ENCODE measurements at regions not wholly inside any gene's neighbourhood (a gene's known extent, or its start where the extent isn't known, plus 50 kb on each side); places are given as distances from the start of the nearest gene placed in this dataset.

- H3K27ac Mint-ChIP-seq = no peak overlapping the region
- H3K27me3 Mint-ChIP-seq (ENCODE audit: low read depth) = no peaks in the 10 kb centered on the region
- H3K9me3 Mint-ChIP-seq (ENCODE audit: insufficient read depth) = no peaks in the 10 kb centered on the region
- H3K4me3 Mint-ChIP-seq = no peak overlapping the region
- ATAC-seq = no peak
- H3K4me1 Mint-ChIP-seq (ENCODE audit: low read depth) = no peaks in the 10 kb centered on the region
- no peak for DNase-seq
- CTCF ChIA-PET = no interaction called here
- H3K36me3 Mint-ChIP-seq (ENCODE audit: low read depth) = no peaks in the 10 kb centered on the region
- POLR2A ChIA-PET = no interaction called here
Measured at GRCh38 chr3:135362889-135363288, 567.8 kb downstream of the EPHB1 start.

DNA sequence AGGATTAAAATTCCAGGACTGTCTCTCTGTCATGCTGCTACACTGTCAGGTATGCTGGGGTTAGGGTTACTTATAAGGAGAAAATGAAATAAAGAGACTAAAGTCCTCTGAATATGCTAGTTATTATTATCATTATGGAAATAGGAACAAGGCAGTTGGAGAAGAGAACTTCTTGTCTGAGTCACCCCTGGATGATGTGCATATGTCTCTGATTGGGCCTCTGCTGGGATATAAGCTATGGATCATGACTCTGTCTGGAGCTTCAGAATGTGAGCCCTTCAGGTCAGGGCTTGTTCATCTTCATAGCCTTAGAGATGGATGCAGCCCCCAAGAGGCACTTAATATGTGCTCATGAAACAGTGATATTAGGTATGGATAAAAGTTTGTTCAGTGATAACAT, 569.6 kb downstream of the EPHB1 start:
- POLR2A ChIA-PET = no interaction called here
- Mint-ChIP-seq H3K27me3 (ENCODE audit: low read depth) (no peaks in the 10 kb centered on the region), H3K36me3 (ENCODE audit: low read depth) (no peaks in the 10 kb centered on the region), H3K9me3 (ENCODE audit: insufficient read depth) (no peaks in the 10 kb centered on the region), H3K4me3 (no peak overlapping the region), H3K4me1 (ENCODE audit: low read depth) (no peaks in the 10 kb centered on the region), H3K27ac (no peak overlapping the region)
- DNase-seq (no peak), ATAC-seq (no peak)
- CTCF ChIA-PET = no interaction called here

GRCh38 chr3:135366816-135367215, 571.8 kb downstream of the EPHB1 start:
- Mint-ChIP-seq H3K36me3 (ENCODE audit: low read depth) (no peaks in the 10 kb centered on the region), H3K4me3 (no peak overlapping the region), H3K27me3 (ENCODE audit: low read depth) (no peaks in the 10 kb centered on the region), H3K4me1 (ENCODE audit: low read depth) (no peaks in the 10 kb centered on the region), H3K27ac (no peak overlapping the region), H3K9me3 (ENCODE audit: insufficient read depth) (no peaks in the 10 kb centered on the region)
- ATAC-seq = no peak
- POLR2A ChIA-PET = no interaction called here
- CTCF ChIA-PET = no interaction called here
- DNase-seq = no peak

- no peaks in the 10 kb centered on the region for H3K9me3 Mint-ChIP-seq (ENCODE audit: insufficient read depth)
- no peaks in the 10 kb centered on the region for H3K4me1 Mint-ChIP-seq (ENCODE audit: low read depth)
- H3K36me3 Mint-ChIP-seq (ENCODE audit: low read depth) = no peaks in the 10 kb centered on the region
- no peak overlapping the region for H3K4me3 Mint-ChIP-seq
- ATAC-seq (no peak), DNase-seq (no peak)
- H3K27ac Mint-ChIP-seq = no peak overlapping the region
- no peaks in the 10 kb centered on the region for H3K27me3 Mint-ChIP-seq (ENCODE audit: low read depth)
- POLR2A ChIA-PET = no interaction called here
- CTCF ChIA-PET = no interaction called here
Measured at GRCh38 chr3:135368316-135368715, 573.3 kb downstream of the EPHB1 start.

GRCh38 chr3:135368781-135369180, 573.7 kb downstream of the EPHB1 start:
- CTCF ChIA-PET = no interaction called here
- DNase-seq (no peak), ATAC-seq (no peak)
- H3K36me3 Mint-ChIP-seq (ENCODE audit: low read depth) = no peaks in the 10 kb centered on the region
- POLR2A ChIA-PET = no interaction called here
- no peaks in the 10 kb centered on the region for H3K9me3 Mint-ChIP-seq (ENCODE audit: insufficient read depth)
- H3K4me3 Mint-ChIP-seq = no peak overlapping the region
- H3K27me3 Mint-ChIP-seq (ENCODE audit: low read depth) = no peaks in the 10 kb centered on the region
- H3K4me1 Mint-ChIP-seq (ENCODE audit: low read depth) = no peaks in the 10 kb centered on the region
- no peak overlapping the region for H3K27ac Mint-ChIP-seq

GRCh38 chr3:135374571-135374970, 579.5 kb downstream of the EPHB1 start:
- ChIA-PET POLR2A (no interaction called here), CTCF (no interaction called here)
- no peak for ATAC-seq

DNA sequence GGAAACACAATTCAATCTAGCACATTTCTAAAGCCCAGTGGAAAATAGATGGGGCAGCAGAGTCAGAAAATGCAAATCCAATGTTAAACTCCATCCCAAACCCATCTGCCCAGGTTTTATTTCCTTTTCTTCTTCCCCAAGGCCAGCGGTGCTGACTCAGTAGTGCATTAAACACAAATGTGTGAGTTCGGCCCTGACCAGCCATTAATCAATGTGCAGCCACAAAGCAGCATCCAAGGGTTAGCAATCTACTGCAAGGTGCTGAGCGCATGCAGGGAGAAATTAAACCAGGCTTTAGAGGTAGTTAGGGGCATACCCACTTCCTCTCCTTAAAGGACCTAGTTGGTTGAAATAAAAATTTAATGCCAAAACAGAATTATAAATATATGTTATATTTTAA, 583.3 kb upstream of the PPP2R3A start:
- Mint-ChIP-seq H3K36me3 (ENCODE audit: low read depth) (no peaks in the 10 kb centered on the region), H3K4me3 (no peak overlapping the region), H3K9me3 (ENCODE audit: insufficient read depth) (no peaks in the 10 kb centered on the region), H3K27me3 (ENCODE audit: low read depth) (no peaks in the 10 kb centered on the region), H3K27ac (no peak overlapping the region), H3K4me1 (ENCODE audit: low read depth) (no peaks in the 10 kb centered on the region)
- ATAC-seq (no peak), DNase-seq (no peak)
- POLR2A ChIA-PET = no interaction called here
- CTCF ChIA-PET = no interaction called here

More at GRCh38 chr3:135374571-135374970, 579.5 kb downstream of the EPHB1 start:
- Mint-ChIP-seq H3K27ac (no peak overlapping the region), H3K36me3 (ENCODE audit: low read depth) (no peaks in the 10 kb centered on the region), H3K4me3 (no peak overlapping the region), H3K9me3 (ENCODE audit: insufficient read depth) (no peaks in the 10 kb centered on the region), H3K27me3 (ENCODE audit: low read depth) (no peaks in the 10 kb centered on the region), H3K4me1 (ENCODE audit: low read depth) (no peaks in the 10 kb centered on the region)
- no peak for DNase-seq

DNA sequence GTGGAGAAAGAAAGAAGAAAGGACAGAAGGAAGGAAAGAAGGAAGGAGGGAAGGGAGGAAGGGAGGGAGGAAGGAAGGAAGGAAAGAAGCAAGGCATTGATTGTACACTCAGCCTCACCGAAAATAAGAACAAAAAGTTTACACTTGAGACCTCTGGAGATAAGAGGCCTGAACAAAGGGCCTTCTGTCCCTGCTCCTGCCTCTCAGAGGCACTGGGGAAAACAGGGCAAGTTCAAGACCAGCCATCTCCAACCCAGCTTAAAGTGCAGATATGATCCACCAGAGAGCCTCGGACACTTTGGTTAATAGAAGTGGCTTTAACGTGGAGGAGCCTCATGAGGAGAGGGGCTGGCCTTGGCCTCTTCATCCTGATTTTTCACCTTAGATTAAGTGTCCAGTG, 582.9 kb upstream of the PPP2R3A start:
- ATAC-seq = no peak
- POLR2A ChIA-PET = no interaction called here
- no peak overlapping the region for H3K4me3 Mint-ChIP-seq
- no peak overlapping the region for H3K27ac Mint-ChIP-seq
- no peaks in the 10 kb centered on the region for H3K36me3 Mint-ChIP-seq (ENCODE audit: low read depth)
- no peaks in the 10 kb centered on the region for H3K27me3 Mint-ChIP-seq (ENCODE audit: low read depth)
- DNase-seq = no peak
- H3K4me1 Mint-ChIP-seq (ENCODE audit: low read depth) = no peaks in the 10 kb centered on the region
- H3K9me3 Mint-ChIP-seq (ENCODE audit: insufficient read depth) = no peaks in the 10 kb centered on the region
- CTCF ChIA-PET = no interaction called here

- Mint-ChIP-seq H3K27ac (no peak overlapping the region), H3K4me3 (no peak overlapping the region), H3K9me3 (ENCODE audit: insufficient read depth) (no peaks in the 10 kb centered on the region), H3K4me1 (ENCODE audit: low read depth) (no peaks in the 10 kb centered on the region), H3K36me3 (ENCODE audit: low read depth) (no peaks in the 10 kb centered on the region), H3K27me3 (ENCODE audit: low read depth) (no peaks in the 10 kb centered on the region)
- no peak for DNase-seq
- ATAC-seq = no peak
- POLR2A ChIA-PET = no interaction called here
- CTCF ChIA-PET = no interaction called here
Measured at GRCh38 chr3:135383301-135383700, 582.2 kb upstream of the PPP2R3A start.

DNA sequence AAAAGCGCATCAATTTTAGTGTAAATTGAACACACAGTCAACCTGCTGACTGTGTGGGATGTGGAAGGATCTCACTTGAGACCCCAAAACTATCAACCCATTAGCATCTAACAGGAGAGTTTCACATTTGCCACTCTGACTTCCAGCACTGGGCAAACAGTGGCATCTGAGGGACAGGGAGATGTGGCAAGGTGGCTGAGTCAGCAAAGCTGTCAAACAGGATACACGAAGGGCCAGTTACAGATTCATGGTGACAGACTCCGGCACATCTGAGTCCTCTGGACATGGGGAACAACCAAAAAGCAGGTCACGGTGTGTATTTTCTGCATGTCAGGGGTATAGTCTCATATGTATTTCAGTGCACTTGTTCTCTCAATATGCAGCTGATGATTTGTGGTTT, 573.4 kb upstream of the PPP2R3A start:
- Mint-ChIP-seq H3K9me3 (ENCODE audit: insufficient read depth) (peaks cover 13% of the 10 kb centered on the region), H3K36me3 (ENCODE audit: low read depth) (no peaks in the 10 kb centered on the region), H3K27ac (no peak overlapping the region), H3K27me3 (ENCODE audit: low read depth) (no peaks in the 10 kb centered on the region), H3K4me1 (ENCODE audit: low read depth) (no peaks in the 10 kb centered on the region), H3K4me3 (no peak overlapping the region)
- no peak for DNase-seq
- ChIA-PET CTCF (no interaction called here), POLR2A (no interaction called here)
- ATAC-seq = no peak

DNA sequence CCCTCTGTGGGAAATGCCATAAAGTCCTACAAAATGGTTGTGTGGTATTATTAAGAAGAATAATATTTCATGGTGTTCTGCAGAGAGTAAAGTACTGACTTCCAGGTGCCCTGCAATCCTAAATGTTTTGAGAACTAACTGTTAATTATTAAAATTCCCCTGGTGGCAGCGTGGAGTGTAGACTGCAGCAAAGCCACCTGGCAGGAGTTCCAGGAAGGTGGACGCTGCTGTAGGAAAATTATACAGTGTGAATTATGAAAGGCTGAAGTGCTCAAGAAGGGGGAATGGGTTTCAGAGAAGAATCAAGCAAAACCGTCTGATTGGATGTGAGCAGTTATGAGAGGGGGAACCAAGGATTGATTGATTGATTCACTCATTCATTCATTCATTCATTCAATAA, 572.4 kb upstream of the PPP2R3A start:
- peaks cover 13% of the 10 kb centered on the region for H3K9me3 Mint-ChIP-seq (ENCODE audit: insufficient read depth)
- POLR2A ChIA-PET = no interaction called here
- H3K27me3 Mint-ChIP-seq (ENCODE audit: low read depth) = no peaks in the 10 kb centered on the region
- H3K36me3 Mint-ChIP-seq (ENCODE audit: low read depth) = no peaks in the 10 kb centered on the region
- H3K4me3 Mint-ChIP-seq = no peak overlapping the region
- ATAC-seq (no peak), DNase-seq (no peak)
- H3K4me1 Mint-ChIP-seq (ENCODE audit: low read depth) = no peaks in the 10 kb centered on the region
- H3K27ac Mint-ChIP-seq = no peak overlapping the region
- CTCF ChIA-PET = no interaction called here

DNA sequence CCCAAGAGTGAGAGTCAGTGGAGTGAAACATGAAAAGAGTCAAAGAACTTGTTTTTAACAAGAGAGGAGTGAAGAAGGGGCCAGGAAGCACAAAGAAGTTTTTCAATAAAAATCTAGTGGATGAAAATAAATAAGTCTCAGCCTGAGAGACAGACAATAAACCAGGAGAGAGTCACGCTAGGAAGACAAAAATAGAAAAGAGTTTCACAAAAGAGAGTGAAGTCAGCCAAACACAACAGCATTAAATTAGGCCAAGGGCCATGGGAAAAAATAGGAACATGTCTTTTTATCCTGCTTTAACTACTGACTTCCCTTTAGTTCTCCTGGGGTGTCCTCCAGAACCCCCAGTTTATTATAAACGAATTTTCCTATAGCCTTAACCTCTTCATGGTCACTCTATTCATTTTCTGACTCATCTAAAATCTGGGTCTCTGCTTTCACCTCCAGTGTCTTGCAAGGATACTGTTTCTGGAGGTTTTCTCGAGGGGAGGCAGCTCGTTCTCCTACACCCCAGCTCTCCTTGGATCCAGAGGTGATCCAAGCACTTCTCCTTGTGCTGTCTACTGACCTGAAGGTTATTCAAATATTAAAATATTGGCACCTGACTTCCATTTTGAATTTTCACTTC, 571.5 kb upstream of the PPP2R3A start:
- Mint-ChIP-seq H3K27ac (no peak overlapping the region), H3K9me3 (ENCODE audit: insufficient read depth) (peaks cover 13% of the 10 kb centered on the region), H3K27me3 (ENCODE audit: low read depth) (no peaks in the 10 kb centered on the region), H3K4me1 (ENCODE audit: low read depth) (no peaks in the 10 kb centered on the region), H3K36me3 (ENCODE audit: low read depth) (no peaks in the 10 kb centered on the region), H3K4me3 (no peak overlapping the region)
- ATAC-seq = no peak
- POLR2A ChIA-PET = no interaction called here
- no peak for DNase-seq
- CTCF ChIA-PET = no interaction called here

GRCh38 chr3:135412475-135412874, 553.1 kb upstream of the PPP2R3A start:
- ChIA-PET POLR2A (interaction anchor here (0.7 kb wide), 1 partner anchor 632 kb away, joined by 3 read pairs; no protein-coding TSS in a partner anchor), CTCF (interaction anchor here (0.5 to 0.7 kb wide), 2 partner anchors 10 to 618 kb away, joined by 3 read pairs; no protein-coding TSS in a partner anchor)
- Mint-ChIP-seq H3K36me3 (ENCODE audit: low read depth) (no peaks in the 10 kb centered on the region), H3K27ac (no peak overlapping the region), H3K27me3 (ENCODE audit: low read depth) (no peaks in the 10 kb centered on the region), H3K4me1 (ENCODE audit: low read depth) (no peaks in the 10 kb centered on the region), H3K4me3 (no peak overlapping the region), H3K9me3 (ENCODE audit: insufficient read depth) (no peaks in the 10 kb centered on the region)
- DNase-seq = no peak
- no peak for ATAC-seq
